ENCODE measurements at regions not wholly inside any gene's neighbourhood (a gene's known extent, or its start where the extent isn't known, plus 50 kb on each side); places are given as distances from the start of the nearest gene placed in this dataset.

- TF ChIP-seq ZNF740 (CRISPR knock-in tag; IDR thresholded peaks at IDR 0.05) (no peak), ZNF740 (tag; IDR thresholded peaks at IDR 0.05) (no peak), E2F4 (CRISPR knock-in tag; IDR thresholded peaks at IDR 0.05; ENCODE audit: low read depth) (no peak), ZNF77 (CRISPR knock-in tag; IDR thresholded peaks at IDR 0.05) (no peak), POLR2G (IDR thresholded peaks at IDR 0.05; ENCODE audit: low read depth, low read length) (no peak), THRA (IDR thresholded peaks at IDR 0.05) (no peak), HCFC1 (IDR thresholded peaks at IDR 0.05; ENCODE audit: low read depth, low read length) (no peak), ARID3B (CRISPR knock-in tag; IDR thresholded peaks at IDR 0.05; ENCODE audit: borderline replicate concordance) (no peak), TCF7 (IDR thresholded peaks at IDR 0.05; ENCODE audit: borderline replicate concordance) (no peak)
- TF ChIP-seq, protein P1, sequence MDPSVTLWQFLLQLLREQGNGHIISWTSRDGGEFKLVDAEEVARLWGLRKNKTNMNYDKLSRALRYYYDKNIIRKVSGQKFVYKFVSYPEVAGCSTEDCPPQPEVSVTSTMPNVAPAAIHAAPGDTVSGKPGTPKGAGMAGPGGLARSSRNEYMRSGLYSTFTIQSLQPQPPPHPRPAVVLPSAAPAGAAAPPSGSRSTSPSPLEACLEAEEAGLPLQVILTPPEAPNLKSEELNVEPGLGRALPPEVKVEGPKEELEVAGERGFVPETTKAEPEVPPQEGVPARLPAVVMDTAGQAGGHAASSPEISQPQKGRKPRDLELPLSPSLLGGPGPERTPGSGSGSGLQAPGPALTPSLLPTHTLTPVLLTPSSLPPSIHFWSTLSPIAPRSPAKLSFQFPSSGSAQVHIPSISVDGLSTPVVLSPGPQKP (CRISPR knock-in tag; IDR thresholded peaks at IDR 0.05), result no peak
Observed at GRCh38 chr5:56468277-56468676, 235.1 kb upstream of the ANKRD55 start.

All from K562 (cell line).